ENCODE measurements at regions not wholly inside any gene's neighbourhood (a gene's known extent, or its start where the extent isn't known, plus 50 kb on each side); places are given as distances from the start of the nearest gene placed in this dataset.
"Not testable (repeated sequence)": the region's sequence is repeated elsewhere in the genome, so short reads cannot be mapped to it uniquely, and the experiment has no call there.

GRCh38 chr3:72071624-72072023, 286.7 kb upstream of the PROK2 start:
- Histone ChIP-seq H3K27ac (ENCODE audit: low read depth, low read length, severe bottlenecking) (no peak overlapping the region), H3K36me3 (ENCODE audit: control insufficient read depth, insufficient read depth, low read length) (no peaks in the 10 kb centered on the region), H3K9me3 (ENCODE audit: control insufficient read depth, low read length) (peaks cover 21% of the 10 kb centered on the region), H3K4me1 (ENCODE audit: control insufficient read depth, insufficient read depth, low read length, poor library complexity, severe bottlenecking) (peaks cover 6% of the 10 kb centered on the region), H3K4me3 (ENCODE audit: extremely low read depth, insufficient read depth, low read length, poor library complexity, severe bottlenecking) (no peak overlapping the region)
- WGBS, 2 experiments (ENCODE audit: insufficient coverage in 2 of 2): 100% methylated on average over 1 to 2 of the region's 2 CpGs

- peaks cover 7% of the 10 kb centered on the region for H3K9me3 ChIP-seq (ENCODE audit: control insufficient read depth, low read length)
- no peak overlapping the region for H3K4me3 ChIP-seq (ENCODE audit: extremely low read depth, insufficient read depth, low read length, poor library complexity, severe bottlenecking)
- H3K4me1 ChIP-seq (ENCODE audit: control insufficient read depth, insufficient read depth, low read length, poor library complexity, severe bottlenecking): peaks cover 6% of the 10 kb centered on the region
- H3K36me3 ChIP-seq (ENCODE audit: control insufficient read depth, insufficient read depth, low read length): no peaks in the 10 kb centered on the region
- WGBS, 2 experiments (ENCODE audit: insufficient coverage in 2 of 2): 90 to 95% methylated on average over 5 of the region's 6 CpGs
- H3K27ac ChIP-seq (ENCODE audit: low read depth, low read length, severe bottlenecking): no peak overlapping the region
Observed at GRCh38 chr3:72070005-72070404, 285.1 kb upstream of the PROK2 start.

- Histone ChIP-seq H3K36me3 (ENCODE audit: control insufficient read depth, insufficient read depth, low read length) (no peaks in the 10 kb centered on the region), H3K4me1 (ENCODE audit: control insufficient read depth, insufficient read depth, low read length, poor library complexity, severe bottlenecking) (peaks cover 6% of the 10 kb centered on the region), H3K27ac (ENCODE audit: low read depth, low read length, severe bottlenecking) (no peak overlapping the region), H3K4me3 (ENCODE audit: extremely low read depth, insufficient read depth, low read length, poor library complexity, severe bottlenecking) (no peak overlapping the region), H3K9me3 (ENCODE audit: control insufficient read depth, low read length) (peaks cover 3% of the 10 kb centered on the region)
Observed at GRCh38 chr3:72069543-72069942, 284.6 kb upstream of the PROK2 start.

- Histone ChIP-seq H3K9me3 (ENCODE audit: control insufficient read depth, low read length) (no peaks in the 10 kb centered on the region), H3K4me1 (ENCODE audit: control insufficient read depth, insufficient read depth, low read length, poor library complexity, severe bottlenecking) (peaks cover 6% of the 10 kb centered on the region), H3K4me3 (ENCODE audit: extremely low read depth, insufficient read depth, low read length, poor library complexity, severe bottlenecking) (no peak overlapping the region), H3K27ac (ENCODE audit: low read depth, low read length, severe bottlenecking) (no peak overlapping the region), H3K36me3 (ENCODE audit: control insufficient read depth, insufficient read depth, low read length) (no peaks in the 10 kb centered on the region)
- WGBS, 2 experiments (ENCODE audit: insufficient coverage in 2 of 2): 79 to 100% methylated on average over 1 of the region's 1 CpG
Observed at GRCh38 chr3:72068621-72069020, 283.7 kb upstream of the PROK2 start.

GRCh38 chr3:72067721-72068120, 282.8 kb upstream of the PROK2 start:
- no peaks in the 10 kb centered on the region for H3K36me3 ChIP-seq (ENCODE audit: control insufficient read depth, insufficient read depth, low read length)
- no peak overlapping the region for H3K27ac ChIP-seq (ENCODE audit: low read depth, low read length, severe bottlenecking)
- 100% methylated on average over 1 of the region's 1 CpG; no CpG with 5 or more reads in 1 of the 2 experiments for WGBS, 2 experiments (ENCODE audit: insufficient coverage in 2 of 2)
- H3K9me3 ChIP-seq (ENCODE audit: control insufficient read depth, low read length): no peaks in the 10 kb centered on the region
- peaks cover 6% of the 10 kb centered on the region for H3K4me1 ChIP-seq (ENCODE audit: control insufficient read depth, insufficient read depth, low read length, poor library complexity, severe bottlenecking)
- no peak overlapping the region for H3K4me3 ChIP-seq (ENCODE audit: extremely low read depth, insufficient read depth, low read length, poor library complexity, severe bottlenecking)

GRCh38 chr3:72065872-72066641, 281.1 kb upstream of the PROK2 start:
- Histone ChIP-seq H3K27ac (ENCODE audit: low read depth, low read length, severe bottlenecking) (no peak overlapping the region), H3K9me3 (ENCODE audit: control insufficient read depth, low read length) (no peaks in the 10 kb centered on the region), H3K4me3 (ENCODE audit: extremely low read depth, insufficient read depth, low read length, poor library complexity, severe bottlenecking) (no peak overlapping the region), H3K4me1 (ENCODE audit: control insufficient read depth, insufficient read depth, low read length, poor library complexity, severe bottlenecking) (peaks cover 6% of the 10 kb centered on the region), H3K36me3 (ENCODE audit: control insufficient read depth, insufficient read depth, low read length) (no peaks in the 10 kb centered on the region)
- 87 to 89% methylated on average over 3 to 5 of the region's 5 CpGs for WGBS, 2 experiments (ENCODE audit: insufficient coverage in 2 of 2)

GRCh38 chr3:72065236-72065635, 280.3 kb upstream of the PROK2 start:
- Histone ChIP-seq H3K27ac (ENCODE audit: low read depth, low read length, severe bottlenecking) (no peak overlapping the region), H3K9me3 (ENCODE audit: control insufficient read depth, low read length) (no peaks in the 10 kb centered on the region), H3K4me3 (ENCODE audit: extremely low read depth, insufficient read depth, low read length, poor library complexity, severe bottlenecking) (no peak overlapping the region), H3K4me1 (ENCODE audit: control insufficient read depth, insufficient read depth, low read length, poor library complexity, severe bottlenecking) (peaks cover 6% of the 10 kb centered on the region), H3K36me3 (ENCODE audit: control insufficient read depth, insufficient read depth, low read length) (no peaks in the 10 kb centered on the region)
- WGBS, 2 experiments (ENCODE audit: insufficient coverage in 2 of 2): 100% methylated on average over 1 of the region's 1 CpG

GRCh38 chr3:72064727-72065126, 279.8 kb upstream of the PROK2 start:
- 60 to 80% methylated on average over 1 of the region's 2 CpGs for WGBS, 2 experiments (ENCODE audit: insufficient coverage in 2 of 2)
- H3K4me1 ChIP-seq (ENCODE audit: control insufficient read depth, insufficient read depth, low read length, poor library complexity, severe bottlenecking); H3K4me3 ChIP-seq (ENCODE audit: extremely low read depth, insufficient read depth, low read length, poor library complexity, severe bottlenecking); H3K27ac ChIP-seq (ENCODE audit: low read depth, low read length, severe bottlenecking); H3K9me3 ChIP-seq (ENCODE audit: control insufficient read depth, low read length); H3K36me3 ChIP-seq (ENCODE audit: control insufficient read depth, insufficient read depth, low read length): not testable (repeated sequence)

- no peaks in the 10 kb centered on the region for H3K36me3 ChIP-seq (ENCODE audit: control insufficient read depth, insufficient read depth, low read length)
- no peaks in the 10 kb centered on the region for H3K9me3 ChIP-seq (ENCODE audit: control insufficient read depth, low read length)
- H3K4me3 ChIP-seq (ENCODE audit: extremely low read depth, insufficient read depth, low read length, poor library complexity, severe bottlenecking): no peak overlapping the region
- no peaks in the 10 kb centered on the region for H3K4me1 ChIP-seq (ENCODE audit: control insufficient read depth, insufficient read depth, low read length, poor library complexity, severe bottlenecking)
- 50 to 78% methylated on average over 1 of the region's 1 CpG for WGBS, 2 experiments (ENCODE audit: insufficient coverage in 2 of 2)
- H3K27ac ChIP-seq (ENCODE audit: low read depth, low read length, severe bottlenecking): no peak overlapping the region
Observed at GRCh38 chr3:72062017-72062416, 277.1 kb upstream of the PROK2 start.

- no peaks in the 10 kb centered on the region for H3K36me3 ChIP-seq (ENCODE audit: control insufficient read depth, insufficient read depth, low read length)
- no peak overlapping the region for H3K4me3 ChIP-seq (ENCODE audit: extremely low read depth, insufficient read depth, low read length, poor library complexity, severe bottlenecking)
- H3K27ac ChIP-seq (ENCODE audit: low read depth, low read length, severe bottlenecking): no peak overlapping the region
- WGBS, 2 experiments (ENCODE audit: insufficient coverage in 2 of 2): 91 to 94% methylated on average over 3 to 4 of the region's 5 CpGs
- no peaks in the 10 kb centered on the region for H3K9me3 ChIP-seq (ENCODE audit: control insufficient read depth, low read length)
- no peaks in the 10 kb centered on the region for H3K4me1 ChIP-seq (ENCODE audit: control insufficient read depth, insufficient read depth, low read length, poor library complexity, severe bottlenecking)
Observed at GRCh38 chr3:72060447-72061034, 275.6 kb upstream of the PROK2 start.

- no peaks in the 10 kb centered on the region for H3K9me3 ChIP-seq (ENCODE audit: control insufficient read depth, low read length)
- no peak overlapping the region for H3K27ac ChIP-seq (ENCODE audit: low read depth, low read length, severe bottlenecking)
- WGBS, 2 experiments (ENCODE audit: insufficient coverage in 2 of 2): 94 to 96% methylated on average over 6 to 8 of the region's 9 CpGs
- no peaks in the 10 kb centered on the region for H3K4me1 ChIP-seq (ENCODE audit: control insufficient read depth, insufficient read depth, low read length, poor library complexity, severe bottlenecking)
- no peak overlapping the region for H3K4me3 ChIP-seq (ENCODE audit: extremely low read depth, insufficient read depth, low read length, poor library complexity, severe bottlenecking)
- H3K36me3 ChIP-seq (ENCODE audit: control insufficient read depth, insufficient read depth, low read length): no peaks in the 10 kb centered on the region
Observed at GRCh38 chr3:72058493-72059081, 273.6 kb upstream of the PROK2 start.
